Bronchial epithelial cell (primary cell): ENCODE measurements at regions not wholly inside any gene's neighbourhood (a gene's known extent, or its start where the extent isn't known, plus 50 kb on each side); places are given as distances from the start of the nearest gene placed in this dataset.
A peak's percentile ranks its signal among the peaks of the same experiment; 100 is the strongest.

ENCODE experiments used
- DNase-seq: peaks from one replicate; pipeline ENCODE4 v3.0.0-alpha.2; 2010; ENCODE audit warnings: low read depth
- FAIRE-seq: peaks from 2 replicates; lab custom pipeline; 2011; peaks lifted over from hg19 to GRCh38; lab: Jason Lieb, UNC
- H3K27me3 ChIP-seq: 2 replicates; pipeline ENCODE4 v1.5.1; 2011; ENCODE audit warnings: low read length; ENCODE audit not compliant: control insufficient read depth, insufficient read depth
- H3K36me3 ChIP-seq: 2 replicates; pipeline ENCODE4 v1.5.1; 2011; ENCODE audit warnings: low read length; ENCODE audit not compliant: control insufficient read depth, insufficient read depth
- H3K4me3 ChIP-seq: 2 replicates; pipeline ENCODE4 v1.5.1; 2011; ENCODE audit warnings: mild to moderate bottlenecking, low read depth, low read length, control low read depth
- TF ChIP-seq, protein P1 (sequence below): IDR thresholded peaks from 2 replicates; pipeline ENCODE4 v1.5.1; 2011; ENCODE audit warnings: mild to moderate bottlenecking, moderate library complexity, low read length, control low read depth, inconsistent platforms; ENCODE audit not compliant: insufficient read depth, severe bottlenecking

DNA sequence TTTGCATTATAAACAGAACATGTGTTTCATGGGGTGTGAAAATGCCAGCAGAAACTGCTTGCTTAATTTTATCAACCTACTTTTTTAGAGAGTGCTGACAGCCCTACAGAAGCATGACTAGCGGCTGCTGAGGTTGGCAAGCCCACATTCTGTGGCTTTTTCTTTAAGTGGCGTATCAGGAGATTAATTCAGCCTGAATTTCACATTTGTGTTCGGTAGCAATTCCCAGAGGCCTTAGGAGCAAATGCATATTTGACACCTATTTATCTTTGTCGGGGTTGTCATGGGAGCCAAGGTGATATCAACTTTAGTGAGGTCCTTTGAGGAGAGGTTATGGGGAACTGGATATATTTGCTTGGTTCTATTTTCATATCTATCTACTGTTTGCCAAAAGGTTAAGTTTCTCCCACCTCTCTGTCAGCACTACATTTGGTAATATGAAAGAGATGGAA is 140.9 kb downstream of the KCNJ2 start:
- DNase-seq = no peak
- H3K27me3 ChIP-seq = no peaks in the 10 kb centered on the region
- H3K4me3 ChIP-seq = no peak overlapping the region
- H3K36me3 ChIP-seq = no peaks in the 10 kb centered on the region
- TF ChIP-seq, protein P1, sequence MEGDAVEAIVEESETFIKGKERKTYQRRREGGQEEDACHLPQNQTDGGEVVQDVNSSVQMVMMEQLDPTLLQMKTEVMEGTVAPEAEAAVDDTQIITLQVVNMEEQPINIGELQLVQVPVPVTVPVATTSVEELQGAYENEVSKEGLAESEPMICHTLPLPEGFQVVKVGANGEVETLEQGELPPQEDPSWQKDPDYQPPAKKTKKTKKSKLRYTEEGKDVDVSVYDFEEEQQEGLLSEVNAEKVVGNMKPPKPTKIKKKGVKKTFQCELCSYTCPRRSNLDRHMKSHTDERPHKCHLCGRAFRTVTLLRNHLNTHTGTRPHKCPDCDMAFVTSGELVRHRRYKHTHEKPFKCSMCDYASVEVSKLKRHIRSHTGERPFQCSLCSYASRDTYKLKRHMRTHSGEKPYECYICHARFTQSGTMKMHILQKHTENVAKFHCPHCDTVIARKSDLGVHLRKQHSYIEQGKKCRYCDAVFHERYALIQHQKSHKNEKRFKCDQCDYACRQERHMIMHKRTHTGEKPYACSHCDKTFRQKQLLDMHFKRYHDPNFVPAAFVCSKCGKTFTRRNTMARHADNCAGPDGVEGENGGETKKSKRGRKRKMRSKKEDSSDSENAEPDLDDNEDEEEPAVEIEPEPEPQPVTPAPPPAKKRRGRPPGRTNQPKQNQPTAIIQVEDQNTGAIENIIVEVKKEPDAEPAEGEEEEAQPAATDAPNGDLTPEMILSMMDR = no peak
- no peak for FAIRE-seq

GRCh38 chr17:70313086-70313852 is 143.9 kb downstream of the KCNJ2 start:
- TF ChIP-seq, protein P1 = no peak
- Histone ChIP-seq H3K4me3 (no peak overlapping the region), H3K27me3 (no peaks in the 10 kb centered on the region), H3K36me3 (no peaks in the 10 kb centered on the region)
- FAIRE-seq (no peak), DNase-seq (peak; percentile 4)

- no peak for FAIRE-seq
- no peak overlapping the region for H3K4me3 ChIP-seq
- TF ChIP-seq, protein P1 = no peak
These were observed 144.8 kb downstream of the KCNJ2 start for GRCh38 chr17:70314096-70314495.

DNA sequence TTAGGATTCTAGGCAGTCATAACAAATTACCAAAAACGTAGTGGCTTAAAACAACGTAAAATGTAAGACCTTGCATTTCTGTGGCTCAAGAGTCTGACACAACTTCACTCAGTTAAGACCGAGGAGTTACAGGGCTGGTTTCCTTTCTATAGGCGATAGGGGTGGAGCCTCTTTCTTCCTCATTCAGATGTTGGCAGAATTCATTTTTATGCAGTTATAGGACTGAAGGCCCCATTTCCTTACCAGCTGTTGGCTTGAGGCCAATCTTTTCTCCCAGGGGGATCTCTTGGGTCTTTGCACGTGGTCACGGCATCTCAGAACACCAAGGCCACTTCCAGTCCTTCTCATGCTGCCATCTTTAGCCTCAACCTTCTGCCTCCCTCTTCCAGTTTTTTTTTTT is 145.2 kb downstream of the KCNJ2 start:
- no peak for FAIRE-seq
- no peaks in the 10 kb centered on the region for H3K36me3 ChIP-seq

More at GRCh38 chr17:70314096-70314495, 144.8 kb downstream of the KCNJ2 start:
- H3K36me3 ChIP-seq = no peaks in the 10 kb centered on the region
- H3K27me3 ChIP-seq = no peaks in the 10 kb centered on the region
- no peak for DNase-seq

DNA sequence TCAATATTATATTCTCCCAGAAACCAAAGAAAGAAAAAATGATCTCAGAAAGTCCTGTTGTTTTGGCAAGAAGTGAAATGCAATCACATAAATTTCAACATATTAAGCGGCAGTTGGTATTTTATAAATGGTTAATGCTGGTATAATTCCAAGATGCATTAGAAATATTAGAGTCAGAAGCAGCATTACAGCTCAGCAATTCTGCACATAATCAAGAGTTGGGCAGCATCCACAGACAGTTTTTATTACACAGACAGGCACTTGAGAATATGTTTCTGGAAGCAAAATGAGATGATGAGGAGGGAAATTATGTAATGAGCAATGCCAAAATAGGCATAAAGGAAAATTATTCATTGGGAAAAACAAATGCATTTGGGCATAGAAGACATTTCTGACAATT is 148.1 kb downstream of the KCNJ2 start:
- Histone ChIP-seq H3K27me3 (no peaks in the 10 kb centered on the region), H3K36me3 (no peaks in the 10 kb centered on the region), H3K4me3 (no peak overlapping the region)
- TF ChIP-seq, protein P1 = no peak
- DNase-seq (no peak), FAIRE-seq (no peak)

More for the DNA sequence above, 145.2 kb downstream of the KCNJ2 start:
- no peaks in the 10 kb centered on the region for H3K27me3 ChIP-seq
- TF ChIP-seq, protein P1 = no peak
- no peak for DNase-seq
- H3K4me3 ChIP-seq = no peak overlapping the region

DNA sequence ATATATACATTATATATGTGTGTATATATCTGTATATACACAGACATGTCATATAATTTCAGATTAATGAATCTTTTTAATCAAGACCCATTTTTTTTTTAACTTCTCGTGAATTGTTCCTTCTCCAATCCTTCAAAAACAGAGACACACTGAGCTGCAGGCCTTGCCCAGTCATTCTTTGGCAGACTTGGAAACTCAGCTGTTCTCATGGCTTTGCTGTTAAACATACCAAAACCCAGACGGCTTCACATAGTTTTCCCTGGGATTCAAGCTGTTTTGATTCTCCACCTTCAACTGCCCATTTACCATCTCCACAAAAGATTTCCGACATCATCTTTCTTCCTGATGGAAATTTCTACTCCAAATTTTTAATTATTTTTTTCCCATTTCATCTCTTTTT is 148.7 kb downstream of the KCNJ2 start:
- TF ChIP-seq, protein P1 = no peak
- DNase-seq (no peak), FAIRE-seq (no peak)
- Histone ChIP-seq H3K27me3 (no peaks in the 10 kb centered on the region), H3K36me3 (no peaks in the 10 kb centered on the region), H3K4me3 (no peak overlapping the region)
